ENCODE measurements at regions not wholly inside any gene's neighbourhood (a gene's known extent, or its start where the extent isn't known, plus 50 kb on each side); places are given as distances from the start of the nearest gene placed in this dataset.

- TF ChIP-seq RARB (CRISPR knock-in tag; IDR thresholded peaks at IDR 0.05) (no peak), ISL1 (CRISPR knock-in tag; IDR thresholded peaks at IDR 0.05) (no peak), TOX (CRISPR knock-in tag; IDR thresholded peaks at IDR 0.05; ENCODE audit: borderline replicate concordance) (no peak), PATZ1 (CRISPR knock-in tag; IDR thresholded peaks at IDR 0.05; ENCODE audit: borderline replicate concordance) (no peak), TSHZ2 (CRISPR knock-in tag; IDR thresholded peaks at IDR 0.05) (no peak), CREB5 (CRISPR knock-in tag; IDR thresholded peaks at IDR 0.05; ENCODE audit: low read depth) (no peak), CSRNP3 (CRISPR knock-in tag; IDR thresholded peaks at IDR 0.05) (no peak), BACH2 (CRISPR knock-in tag; IDR thresholded peaks at IDR 0.05; ENCODE audit: borderline replicate concordance) (no peak), POU6F1 (CRISPR knock-in tag; IDR thresholded peaks at IDR 0.05; ENCODE audit: borderline replicate concordance, low read depth) (no peak), ZNF8 (CRISPR knock-in tag; IDR thresholded peaks at IDR 0.05) (no peak), ESRRG (CRISPR knock-in tag; IDR thresholded peaks at IDR 0.05) (no peak)
Observed at GRCh38 chr4:152115118-152115517, 354.3 kb upstream of the GATB start.
